Upper lobe of left lung (tissue), 6 donors: ENCODE measurements at regions not wholly inside any gene's neighbourhood (a gene's known extent, or its start where the extent isn't known, plus 50 kb on each side); places are given as distances from the start of the nearest gene placed in this dataset.
A peak's percentile ranks its signal among the peaks of the same experiment; 100 is the strongest.
"Not testable (repeated sequence)": the region's sequence is repeated elsewhere in the genome, so short reads cannot be mapped to it uniquely, and the experiment has no call there.

Experiments
- ATAC-seq, 2 donors: fragments of 200-7000 bp; cut with Tn5 transposase; one replicate each; pipeline ENCODE4 v1.9.1; 2022; ENCODE audit warnings: mild to moderate bottlenecking in 2 of 2, moderate library complexity in 2 of 2; ENCODE audit not compliant: low FRiP score in 2 of 2
- DNase-seq, 2 donors: peaks; one replicate each; pipeline ENCODE4 v3.0.0-alpha.2; 2019 to 2020
- H3K27ac ChIP-seq, 4 donors: fragments of 200-600 bp; sonication (generic); one replicate each; pipeline ENCODE4 v1.5.1; 2016 to 2019
- H3K27me3 ChIP-seq, 4 donors: fragments of 200-600 bp; sonication (generic); one replicate each; pipeline ENCODE4 v1.5.1; 2017 to 2019
- H3K36me3 ChIP-seq, 4 donors: fragments of 200-600 bp; sonication (generic); one replicate each; pipeline ENCODE4 v1.5.1; 2016 to 2019
- H3K4me1 ChIP-seq, 4 donors: fragments of 200-600 bp; sonication (generic); one replicate each; pipeline ENCODE4 v1.5.1; 2018 to 2019
- H3K4me3 ChIP-seq, 4 donors: fragments of 200-600 bp; sonication (generic); one replicate each; pipeline ENCODE4 v1.5.1; 2017 to 2019; ENCODE audit warnings: mild to moderate bottlenecking in 2 of 4, moderate library complexity in 1 of 4
- H3K9me3 ChIP-seq, 4 donors: fragments of 200-600 bp; sonication (generic); one replicate each; pipeline ENCODE4 v1.5.1; 2018 to 2019
- EP300 ChIP-seq, 4 donors: sonication (generic); formaldehyde crosslinking; IDR thresholded peaks; one replicate each; pipeline ENCODE4 v1.5.1; 2017; ENCODE audit warnings: antibody characterized with exemption in 4 of 4, control low read depth in 2 of 4
- POLR2A ChIP-seq, 4 donors: fragments of 450-650 bp; IDR thresholded peaks; one replicate each; pipeline ENCODE4 v1.5.1; 2016 to 2017; ENCODE audit warnings: antibody characterized with exemption in 4 of 4, mild to moderate bottlenecking in 2 of 4
- POLR2AphosphoS5 ChIP-seq, 2 donors: sonication (generic); formaldehyde crosslinking; IDR thresholded peaks; one replicate each; pipeline ENCODE4 v1.5.1; 2017; ENCODE audit warnings: antibody characterized with exemption in 2 of 2
- WGBS, 2 donors: methylation state at CpG; one replicate each; pipeline ENCODE4 v1.1.5; 2017 to 2018; 5-methylcytosine and 5-hydroxymethylcytosine counted together
- TF ChIP-seq, protein P1 (sequence below), 6 experiments: fragments of 450-650 bp in 4 of 6; fragments of 200-600 bp in 2 of 6; sonication (generic) in 2 of 6; IDR thresholded peaks; one replicate each; pipeline ENCODE4 v1.5.1; 2016 to 2019; ENCODE audit warnings: antibody characterized with exemption in 6 of 6
- donor health status: DM: no; HTN: no; CAD: no; lungs with moderate emphysema.
- donor health status: DM: no; HTN: yes; CAD: no; lungs with severe emphysema.

DNA sequence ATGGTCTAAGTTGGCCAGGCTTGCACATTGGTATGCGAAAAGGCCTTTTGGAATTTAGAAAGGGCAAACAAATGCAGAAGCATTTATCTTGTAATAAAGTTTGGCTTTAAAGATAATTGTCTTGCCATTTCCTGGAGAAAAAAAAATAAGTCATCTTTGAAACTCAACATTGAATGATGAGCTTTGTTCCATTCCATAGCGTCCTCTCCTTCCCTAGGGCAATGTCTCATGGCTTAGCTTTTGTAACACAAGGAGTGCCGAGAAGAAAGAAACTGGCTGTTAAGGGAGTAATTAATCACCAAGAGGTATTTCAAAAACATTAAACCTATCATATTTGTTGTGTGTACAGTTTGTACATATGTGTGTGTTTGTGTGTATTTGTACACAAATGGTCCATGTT lies 372.3 kb downstream of the NPIPA8 start:
- no peak overlapping the region for H3K4me3 ChIP-seq
- no peaks in the 10 kb centered on the region for H3K9me3 ChIP-seq
- no peaks in the 10 kb centered on the region for H3K36me3 ChIP-seq
- no peak for ATAC-seq
- no peak for TF ChIP-seq POLR2A (IDR thresholded peaks at IDR 0.05)
- TF ChIP-seq, protein P1, sequence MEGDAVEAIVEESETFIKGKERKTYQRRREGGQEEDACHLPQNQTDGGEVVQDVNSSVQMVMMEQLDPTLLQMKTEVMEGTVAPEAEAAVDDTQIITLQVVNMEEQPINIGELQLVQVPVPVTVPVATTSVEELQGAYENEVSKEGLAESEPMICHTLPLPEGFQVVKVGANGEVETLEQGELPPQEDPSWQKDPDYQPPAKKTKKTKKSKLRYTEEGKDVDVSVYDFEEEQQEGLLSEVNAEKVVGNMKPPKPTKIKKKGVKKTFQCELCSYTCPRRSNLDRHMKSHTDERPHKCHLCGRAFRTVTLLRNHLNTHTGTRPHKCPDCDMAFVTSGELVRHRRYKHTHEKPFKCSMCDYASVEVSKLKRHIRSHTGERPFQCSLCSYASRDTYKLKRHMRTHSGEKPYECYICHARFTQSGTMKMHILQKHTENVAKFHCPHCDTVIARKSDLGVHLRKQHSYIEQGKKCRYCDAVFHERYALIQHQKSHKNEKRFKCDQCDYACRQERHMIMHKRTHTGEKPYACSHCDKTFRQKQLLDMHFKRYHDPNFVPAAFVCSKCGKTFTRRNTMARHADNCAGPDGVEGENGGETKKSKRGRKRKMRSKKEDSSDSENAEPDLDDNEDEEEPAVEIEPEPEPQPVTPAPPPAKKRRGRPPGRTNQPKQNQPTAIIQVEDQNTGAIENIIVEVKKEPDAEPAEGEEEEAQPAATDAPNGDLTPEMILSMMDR (IDR thresholded peaks at IDR 0.05), result no peak
- H3K27ac ChIP-seq, result no peak overlapping the region
- DNase-seq, result no peak
- no peaks in the 10 kb centered on the region for H3K4me1 ChIP-seq
- no peaks in the 10 kb centered on the region for H3K27me3 ChIP-seq
- WGBS, 2 donors, result 71 to 73% methylated on average over 3 of the region's 3 CpGs

DNA sequence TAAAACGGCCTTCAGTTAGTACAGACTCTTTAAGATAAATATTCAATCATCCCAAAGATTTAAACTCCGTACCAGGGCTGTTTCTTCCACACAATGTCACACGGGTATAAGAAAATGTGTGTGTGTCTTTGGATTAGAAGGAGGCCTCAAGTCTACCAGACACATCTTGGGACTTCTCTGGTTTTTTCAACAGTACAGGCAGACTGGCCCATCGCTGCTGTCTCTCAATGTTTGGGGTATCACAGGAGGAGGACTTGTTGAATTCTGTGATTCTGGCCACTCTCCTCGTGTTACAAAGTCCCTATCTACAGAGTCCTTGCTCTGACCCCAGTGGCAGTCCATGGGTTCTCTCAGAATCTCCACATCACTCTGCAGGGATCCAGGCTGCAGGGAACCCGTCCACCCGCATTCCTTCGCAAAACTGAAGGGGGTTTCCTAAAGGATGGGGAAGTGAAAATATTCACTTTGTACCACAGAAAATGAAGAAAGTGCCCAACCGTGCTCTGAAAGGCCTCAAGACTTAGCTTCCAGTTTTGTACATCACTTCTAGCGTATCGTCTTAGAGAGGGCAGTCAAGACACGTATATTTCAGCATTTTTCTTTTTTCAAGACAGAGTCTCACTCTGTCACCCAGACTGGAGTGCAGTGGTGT lies 373.2 kb downstream of the NPIPA8 start:
- no peaks in the 10 kb centered on the region for H3K4me1 ChIP-seq

DNA sequence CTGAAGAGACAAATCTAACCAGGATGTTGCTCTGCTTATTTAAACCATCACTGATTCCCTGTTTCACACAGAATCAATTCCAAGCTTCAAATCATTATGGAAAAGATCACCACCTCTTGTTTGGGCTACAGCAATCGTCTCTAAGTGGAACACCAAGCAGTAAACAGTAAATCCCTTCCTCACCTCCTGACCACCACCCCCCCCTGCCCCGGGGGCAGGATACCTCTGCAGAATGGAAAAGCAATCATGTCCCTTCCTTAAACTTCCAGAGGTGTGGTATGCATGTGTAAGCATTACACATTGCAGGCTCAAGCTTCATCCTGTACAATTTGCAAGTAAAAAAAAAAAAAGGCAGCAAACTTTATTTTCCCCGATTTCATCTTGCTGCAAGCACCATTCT lies 373.8 kb downstream of the NPIPA8 start:
- no peak for TF ChIP-seq POLR2AphosphoS5 (IDR thresholded peaks at IDR 0.05)
- no peak for TF ChIP-seq EP300 (IDR thresholded peaks at IDR 0.05)
- TF ChIP-seq, protein P1 (IDR thresholded peaks at IDR 0.05), result no peak
- TF ChIP-seq POLR2A (IDR thresholded peaks at IDR 0.05), result no peak
- Histone ChIP-seq H3K4me3 (no peak overlapping the region), H3K27ac (no peak overlapping the region), H3K27me3 (no peaks in the 10 kb centered on the region), H3K36me3 (no peaks in the 10 kb centered on the region), H3K4me1 (no peaks in the 10 kb centered on the region), H3K9me3 (no peaks in the 10 kb centered on the region)
- WGBS, 2 donors, result 72 to 76% methylated on average over 3 of the region's 3 CpGs
- ATAC-seq (no peak), DNase-seq (no peak)

More for the DNA sequence above, 373.2 kb downstream of the NPIPA8 start:
- no peak overlapping the region for H3K4me3 ChIP-seq
- no peaks in the 10 kb centered on the region for H3K36me3 ChIP-seq
- TF ChIP-seq POLR2A (IDR thresholded peaks at IDR 0.05) (no peak), POLR2AphosphoS5 (IDR thresholded peaks at IDR 0.05) (no peak), EP300 (IDR thresholded peaks at IDR 0.05) (no peak)
- TF ChIP-seq, protein P1 (IDR thresholded peaks at IDR 0.05), result no peak
- ATAC-seq, result no peak
- DNase-seq, result no peak
- 71% methylated on average over 12 of the region's 12 CpGs for whole genome bisulfite sequencing, 2 donors
- no peaks in the 10 kb centered on the region for H3K27me3 ChIP-seq
- H3K9me3 ChIP-seq, result no peaks in the 10 kb centered on the region
- no peak overlapping the region for H3K27ac ChIP-seq

DNA sequence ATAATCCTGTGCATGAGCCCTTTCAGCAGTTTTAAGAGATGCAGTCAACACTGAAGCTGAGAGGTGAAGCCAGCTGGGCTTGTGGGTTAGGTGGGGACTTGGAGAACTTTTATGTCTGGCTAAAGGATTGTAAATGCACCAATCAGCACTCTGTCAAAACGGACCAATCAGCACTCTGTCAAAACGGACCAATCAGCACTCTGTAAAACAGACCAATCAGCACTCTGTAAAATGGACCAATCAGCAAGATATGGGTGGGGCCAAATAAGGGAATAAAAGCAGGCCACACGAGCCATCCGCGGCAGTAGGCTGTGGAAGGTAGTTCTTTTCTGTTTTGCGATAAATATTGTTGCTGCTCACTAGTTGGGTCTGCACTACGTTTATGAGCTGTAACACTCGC lies 374.7 kb downstream of the NPIPA8 start:
- not testable (repeated sequence) for H3K4me3 ChIP-seq, H3K9me3 ChIP-seq, ATAC-seq, H3K27me3 ChIP-seq, H3K36me3 ChIP-seq, H3K27ac ChIP-seq, H3K4me1 ChIP-seq, DNase-seq
- 83 to 85% methylated on average over 8 of the region's 8 CpGs for WGBS, 2 donors

DNA sequence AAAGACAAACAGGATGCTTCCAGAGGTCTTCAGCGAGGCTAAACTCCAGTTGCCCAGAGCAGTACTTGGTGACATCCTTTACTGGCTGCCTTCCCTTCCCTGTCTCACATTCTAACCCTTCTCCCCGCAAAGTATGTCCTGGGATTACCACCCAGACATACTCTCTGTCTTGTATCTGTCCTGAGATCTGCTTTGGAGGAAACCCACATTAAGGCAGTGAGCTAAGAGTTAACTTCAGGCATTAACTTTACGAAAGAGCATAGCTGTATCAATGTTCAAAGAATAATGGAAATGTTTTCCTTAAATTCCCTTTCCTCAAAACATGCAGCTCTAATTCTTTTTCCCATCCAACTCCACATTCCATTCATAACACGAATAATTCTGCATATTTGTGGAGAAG lies 385.2 kb downstream of the NPIPA8 start:
- no peaks in the 10 kb centered on the region for H3K9me3 ChIP-seq
- no peak overlapping the region for H3K27ac ChIP-seq
- H3K27me3 ChIP-seq, result no peaks in the 10 kb centered on the region
- no peak overlapping the region for H3K4me3 ChIP-seq
- peak in 1 of 2 donors; percentile 43 for ATAC-seq
- no peak for DNase-seq
- H3K4me1 ChIP-seq, result no peaks in the 10 kb centered on the region
- no peaks in the 10 kb centered on the region for H3K36me3 ChIP-seq
- WGBS, 2 donors, result 42 to 53% methylated on average over 4 of the region's 4 CpGs
- TF ChIP-seq POLR2AphosphoS5 (IDR thresholded peaks at IDR 0.05), result no peak
- TF ChIP-seq, protein P1 (IDR thresholded peaks at IDR 0.05), result no peak
- no peak for TF ChIP-seq POLR2A (IDR thresholded peaks at IDR 0.05)
- TF ChIP-seq EP300 (IDR thresholded peaks at IDR 0.05), result no peak
